ENCODE measurements at regions not wholly inside any gene's neighbourhood (a gene's known extent, or its start where the extent isn't known, plus 50 kb on each side); places are given as distances from the start of the nearest gene placed in this dataset.

DNA sequence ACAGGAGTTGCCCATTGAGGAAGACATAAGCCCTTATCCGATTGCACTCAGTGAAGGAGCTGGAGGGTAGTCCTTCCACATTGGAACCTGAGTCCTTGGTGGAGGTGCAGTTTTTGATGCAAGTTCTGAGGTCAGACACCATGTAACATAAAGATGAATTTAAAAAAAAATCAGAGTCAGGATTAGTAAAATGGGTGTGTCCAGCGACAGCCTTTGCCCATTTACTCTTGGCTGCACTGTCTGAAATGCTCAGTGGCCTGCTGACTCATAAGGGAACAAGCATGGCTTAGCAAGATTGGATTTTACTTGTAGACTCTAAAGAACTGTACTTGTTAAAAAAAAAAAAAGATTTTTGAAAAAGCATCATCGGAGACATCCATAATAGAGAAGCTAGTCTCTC, 241.1 kb upstream of the TOPAZ1 start:
- no peak for TF ChIP-seq POLR2AphosphoS5 (IDR thresholded peaks at IDR 0.05)
- TF ChIP-seq EP300 (IDR thresholded peaks at IDR 0.05), result no peak

Measured in stomach (tissue), 4 donors.